GM12878 (cell line): ENCODE measurements at regions not wholly inside any gene's neighbourhood (a gene's known extent, or its start where the extent isn't known, plus 50 kb on each side); places are given as distances from the start of the nearest gene placed in this dataset.

Experiments used
- ATAC-seq: fragments of 200-7000 bp; cut with Tn5 transposase; 3 replicates; pipeline ENCODE4 v1.9.1; 2020; ENCODE audit warnings: mild to moderate bottlenecking, moderate library complexity
- BruUV-seq: library from RNA; stranded (reverse); fragments of 400-500 nt; replicated peaks from 2 replicates; lab custom pipeline; 2021; lab: Mats Ljungman, UMichigan
- CTCF ChIA-PET: fragments of 300-600 bp; sonication (Branson Sonifier 250); formaldehyde crosslinking; extraction: SDS; loops from one replicate; lab custom pipeline; 2021; ENCODE audit warnings: inconsistent platforms; lab: Yijun Ruan, JAX
- POLR2A ChIA-PET: fragments of 350-600 bp; formaldehyde crosslinking; extraction: SDS; loops from one replicate; lab custom pipeline; 2021; ENCODE audit warnings: inconsistent platforms; lab: Charles Lee
- RAD21 ChIA-PET: fragments of 300-600 bp; sonication (Branson Sonifier 250); formaldehyde crosslinking; loops from one replicate; lab custom pipeline; 2023; ENCODE audit warnings: antibody characterized with exemption; ENCODE audit not compliant: unreplicated experiment; lab: Charles Lee
- SMC1A ChIA-PET: fragments of 300-600 bp; sonication (Branson Sonifier 250); formaldehyde crosslinking; loops from one replicate; lab custom pipeline; 2023; ENCODE audit not compliant: unreplicated experiment, uncharacterized antibody; lab: Charles Lee
- DNase-seq: peaks from one replicate; pipeline ENCODE4 v3.0.0-alpha.2; 2011; ENCODE audit warnings: low read depth, low spot score
- FAIRE-seq: peaks from 3 replicates; lab custom pipeline; 2011; peaks lifted over from hg19 to GRCh38; lab: Jason Lieb, UNC
- H2AFZ ChIP-seq: 2 replicates; pipeline ENCODE4 v1.6.0; 2011; ENCODE audit warnings: low read depth, low read length, control low read depth; ENCODE audit not compliant: control insufficient read depth
- H3K27ac ChIP-seq: 2 replicates; pipeline ENCODE4 v1.5.1; 2011; ENCODE audit warnings: control low read depth; ENCODE audit not compliant: control insufficient read depth, insufficient read depth
- H3K27me3 ChIP-seq, 2 experiments: replicated peaks in 1 of 2; 2 replicates each; pipeline versions ENCODE4 v1.6.0 to v1.6.1; 2011; ENCODE audit warnings: low read length in 1 of 2; ENCODE audit not compliant: control insufficient read depth in 2 of 2, insufficient read depth in 2 of 2
- H3K36me3 ChIP-seq, 2 experiments: 2 replicates each; pipeline ENCODE4 v1.5.1; 2011; ENCODE audit warnings: low read length in 1 of 2; ENCODE audit not compliant: control insufficient read depth in 2 of 2, insufficient read depth in 2 of 2
- H3K4me1 ChIP-seq: 2 replicates; pipeline ENCODE4 v1.6.1; 2011; ENCODE audit warnings: mild to moderate bottlenecking, low read length, moderate library complexity, mixed read lengths; ENCODE audit not compliant: control insufficient read depth, insufficient read depth
- H3K4me2 ChIP-seq: 2 replicates; pipeline ENCODE4 v1.6.0; 2011; ENCODE audit warnings: control low read depth; ENCODE audit not compliant: control insufficient read depth, insufficient read depth
- H3K4me3 ChIP-seq: fragments of 200-600 bp; sonication (generic); 2 replicates; pipeline ENCODE4 v1.5.1; 2016
- H3K79me2 ChIP-seq: 2 replicates; pipeline ENCODE4 v1.6.0; 2011; ENCODE audit warnings: low read length; ENCODE audit not compliant: control insufficient read depth, insufficient read depth
- H3K9ac ChIP-seq: 2 replicates; pipeline ENCODE4 v1.8.0; 2011; ENCODE audit warnings: low read length, control low read depth, mixed read lengths; ENCODE audit not compliant: control insufficient read depth, insufficient read depth
- H3K9me3 ChIP-seq: replicated peaks from 3 replicates; pipeline ENCODE4 v1.5.1; 2011; ENCODE audit warnings: mild to moderate bottlenecking, low read length; ENCODE audit not compliant: control insufficient read depth, insufficient read depth
- H4K20me1 ChIP-seq: 2 replicates; pipeline ENCODE4 v1.6.0; 2011; ENCODE audit not compliant: control insufficient read depth, insufficient read depth
- BACH1 ChIP-seq: fragments of 450-650 bp; IDR thresholded peaks from 2 replicates; pipeline ENCODE4 v1.6.1; 2017; ENCODE audit warnings: mild to moderate bottlenecking, borderline replicate concordance
- CHD2 ChIP-seq: IDR thresholded peaks from 2 replicates; pipeline ENCODE4 v1.6.1; 2011; ENCODE audit warnings: low read depth, low read length, improper control_type of control experiment, borderline replicate concordance
- EP300 ChIP-seq, 2 experiments: fragments of 150-350 bp in 1 of 2; IDR thresholded peaks; 2 replicates each; pipeline ENCODE4 v1.6.1; 2011 to 2012; ENCODE audit warnings: low read depth in 2 of 2, low read length in 2 of 2, borderline replicate concordance in 1 of 2, improper control_type of control experiment in 1 of 2, inconsistent platforms in 1 of 2; ENCODE audit not compliant: control insufficient read depth in 1 of 2
- SIX5 ChIP-seq: IDR thresholded peaks from 2 replicates; pipeline ENCODE4 v1.6.1; 2011; ENCODE audit warnings: mild to moderate bottlenecking, low read depth, low read length, moderate library complexity; ENCODE audit not compliant: severe bottlenecking
- SMAD5 ChIP-seq: IDR thresholded peaks from 2 replicates; pipeline ENCODE4 v1.6.1; 2016; ENCODE audit warnings: antibody characterized with exemption, low read depth
- STAT1 ChIP-seq: fragments of 450-650 bp; conservative IDR thresholded peaks from 2 replicates; pipeline ENCODE4 v1.6.1; 2014; ENCODE audit warnings: antibody characterized with exemption, mild to moderate bottlenecking
- TCF3 ChIP-seq: IDR thresholded peaks from 2 replicates; pipeline ENCODE4 v1.6.1; 2012; ENCODE audit warnings: low read depth, mild to moderate bottlenecking, low read length, borderline replicate concordance; ENCODE audit not compliant: insufficient read depth
- YBX1 ChIP-seq: fragments of 450-650 bp; IDR thresholded peaks from 2 replicates; pipeline ENCODE4 v1.6.1; 2016; ENCODE audit warnings: antibody characterized with exemption
- WGBS: methylation state at CpG from one replicate; pipeline ENCODE4 v1.1.6; 2016; ENCODE audit warnings: low lambda C conversion rate; ENCODE audit not compliant: insufficient replicate concordance, insufficient coverage; ENCODE audit errors: missing lambda C conversion rate; 5-methylcytosine and 5-hydroxymethylcytosine counted together
- in situ Hi-C: fragments of 300-500 bp; cut with MboI; formaldehyde crosslinking; loops from 9 replicates; pipeline ENCODE4 v1.14.3; 2018; ENCODE audit warnings: mixed read lengths
- intact Hi-C: fragments of 100-400 bp; cut with micrococcal nuclease; formaldehyde crosslinking; loops from one replicate; pipeline ENCODE4 v1.14.2; 2022; ENCODE audit not compliant: unreplicated experiment
- TF ChIP-seq, protein P1 (sequence below): fragments of 450-650 bp; IDR thresholded peaks from 2 replicates; pipeline ENCODE4 v1.6.1; 2017; ENCODE audit warnings: mild to moderate bottlenecking, moderate library complexity
- TF ChIP-seq, protein P2 (sequence below): fragments of 450-650 bp; IDR thresholded peaks from 2 replicates; pipeline ENCODE4 v1.6.1; 2016; ENCODE audit warnings: mild to moderate bottlenecking, moderate library complexity, borderline replicate concordance

DNA sequence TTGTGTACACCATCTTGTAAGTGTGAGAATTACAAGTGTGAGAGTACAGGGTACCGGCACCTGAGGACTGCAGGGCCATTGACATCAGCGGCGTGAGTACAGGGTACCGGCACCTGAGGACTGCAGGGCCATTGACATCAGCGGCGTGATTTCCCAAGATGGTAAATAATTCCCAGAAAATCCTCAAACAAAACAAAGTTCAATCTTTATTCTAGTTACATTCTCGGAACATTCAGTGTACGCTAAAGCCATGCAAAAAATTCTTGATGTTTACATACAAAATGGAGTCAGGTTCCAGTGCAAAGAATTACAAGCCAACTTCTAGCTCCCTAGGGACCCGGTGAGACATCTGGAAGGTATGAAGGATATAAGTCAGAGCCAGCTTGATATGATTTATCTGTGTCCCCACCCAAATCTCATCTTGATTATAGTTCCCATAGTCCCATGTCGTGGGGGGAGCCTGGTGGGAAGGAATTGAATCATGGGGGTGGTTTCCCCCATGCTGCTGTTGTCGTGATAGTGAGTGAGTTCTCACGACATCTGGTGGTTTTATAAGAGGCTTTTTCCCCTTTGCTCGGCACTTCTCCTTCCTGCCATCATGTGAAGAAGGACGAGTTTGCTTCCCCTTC lies 172.7 kb downstream of the TTLL2 start:
- H3K36me3 ChIP-seq, result no peaks in the 10 kb centered on the region
- FAIRE-seq, result no peak
- H3K4me1 ChIP-seq, result no peaks in the 10 kb centered on the region
- CTCF ChIA-PET, result interaction anchor here (0.6 kb wide), 1 partner anchor 494 kb away, joined by 3 read pairs; no protein-coding TSS in a partner anchor
- intact Hi-C loops, result no loop called here
- H3K4me2 ChIP-seq, result no peak overlapping the region
- no peak overlapping the region for H3K27ac ChIP-seq
- H3K27me3 ChIP-seq, result no peaks in the 10 kb centered on the region; a peak in 3 of 4 replicates
- no peak for TF ChIP-seq SIX5
- TF ChIP-seq YBX1, result no peak
- TF ChIP-seq STAT1, result no peak
- TF ChIP-seq, protein P1, sequence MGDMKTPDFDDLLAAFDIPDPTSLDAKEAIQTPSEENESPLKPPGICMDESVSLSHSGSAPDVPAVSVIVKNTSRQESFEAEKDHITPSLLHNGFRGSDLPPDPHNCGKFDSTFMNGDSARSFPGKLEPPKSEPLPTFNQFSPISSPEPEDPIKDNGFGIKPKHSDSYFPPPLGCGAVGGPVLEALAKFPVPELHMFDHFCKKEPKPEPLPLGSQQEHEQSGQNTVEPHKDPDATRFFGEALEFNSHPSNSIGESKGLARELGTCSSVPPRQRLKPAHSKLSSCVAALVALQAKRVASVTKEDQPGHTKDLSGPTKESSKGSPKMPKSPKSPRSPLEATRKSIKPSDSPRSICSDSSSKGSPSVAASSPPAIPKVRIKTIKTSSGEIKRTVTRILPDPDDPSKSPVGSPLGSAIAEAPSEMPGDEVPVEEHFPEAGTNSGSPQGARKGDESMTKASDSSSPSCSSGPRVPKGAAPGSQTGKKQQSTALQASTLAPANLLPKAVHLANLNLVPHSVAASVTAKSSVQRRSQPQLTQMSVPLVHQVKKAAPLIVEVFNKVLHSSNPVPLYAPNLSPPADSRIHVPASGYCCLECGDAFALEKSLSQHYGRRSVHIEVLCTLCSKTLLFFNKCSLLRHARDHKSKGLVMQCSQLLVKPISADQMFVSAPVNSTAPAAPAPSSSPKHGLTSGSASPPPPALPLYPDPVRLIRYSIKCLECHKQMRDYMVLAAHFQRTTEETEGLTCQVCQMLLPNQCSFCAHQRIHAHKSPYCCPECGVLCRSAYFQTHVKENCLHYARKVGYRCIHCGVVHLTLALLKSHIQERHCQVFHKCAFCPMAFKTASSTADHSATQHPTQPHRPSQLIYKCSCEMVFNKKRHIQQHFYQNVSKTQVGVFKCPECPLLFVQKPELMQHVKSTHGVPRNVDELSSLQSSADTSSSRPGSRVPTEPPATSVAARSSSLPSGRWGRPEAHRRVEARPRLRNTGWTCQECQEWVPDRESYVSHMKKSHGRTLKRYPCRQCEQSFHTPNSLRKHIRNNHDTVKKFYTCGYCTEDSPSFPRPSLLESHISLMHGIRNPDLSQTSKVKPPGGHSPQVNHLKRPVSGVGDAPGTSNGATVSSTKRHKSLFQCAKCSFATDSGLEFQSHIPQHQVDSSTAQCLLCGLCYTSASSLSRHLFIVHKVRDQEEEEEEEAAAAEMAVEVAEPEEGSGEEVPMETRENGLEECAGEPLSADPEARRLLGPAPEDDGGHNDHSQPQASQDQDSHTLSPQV, result no peak
- TF ChIP-seq, protein P2, sequence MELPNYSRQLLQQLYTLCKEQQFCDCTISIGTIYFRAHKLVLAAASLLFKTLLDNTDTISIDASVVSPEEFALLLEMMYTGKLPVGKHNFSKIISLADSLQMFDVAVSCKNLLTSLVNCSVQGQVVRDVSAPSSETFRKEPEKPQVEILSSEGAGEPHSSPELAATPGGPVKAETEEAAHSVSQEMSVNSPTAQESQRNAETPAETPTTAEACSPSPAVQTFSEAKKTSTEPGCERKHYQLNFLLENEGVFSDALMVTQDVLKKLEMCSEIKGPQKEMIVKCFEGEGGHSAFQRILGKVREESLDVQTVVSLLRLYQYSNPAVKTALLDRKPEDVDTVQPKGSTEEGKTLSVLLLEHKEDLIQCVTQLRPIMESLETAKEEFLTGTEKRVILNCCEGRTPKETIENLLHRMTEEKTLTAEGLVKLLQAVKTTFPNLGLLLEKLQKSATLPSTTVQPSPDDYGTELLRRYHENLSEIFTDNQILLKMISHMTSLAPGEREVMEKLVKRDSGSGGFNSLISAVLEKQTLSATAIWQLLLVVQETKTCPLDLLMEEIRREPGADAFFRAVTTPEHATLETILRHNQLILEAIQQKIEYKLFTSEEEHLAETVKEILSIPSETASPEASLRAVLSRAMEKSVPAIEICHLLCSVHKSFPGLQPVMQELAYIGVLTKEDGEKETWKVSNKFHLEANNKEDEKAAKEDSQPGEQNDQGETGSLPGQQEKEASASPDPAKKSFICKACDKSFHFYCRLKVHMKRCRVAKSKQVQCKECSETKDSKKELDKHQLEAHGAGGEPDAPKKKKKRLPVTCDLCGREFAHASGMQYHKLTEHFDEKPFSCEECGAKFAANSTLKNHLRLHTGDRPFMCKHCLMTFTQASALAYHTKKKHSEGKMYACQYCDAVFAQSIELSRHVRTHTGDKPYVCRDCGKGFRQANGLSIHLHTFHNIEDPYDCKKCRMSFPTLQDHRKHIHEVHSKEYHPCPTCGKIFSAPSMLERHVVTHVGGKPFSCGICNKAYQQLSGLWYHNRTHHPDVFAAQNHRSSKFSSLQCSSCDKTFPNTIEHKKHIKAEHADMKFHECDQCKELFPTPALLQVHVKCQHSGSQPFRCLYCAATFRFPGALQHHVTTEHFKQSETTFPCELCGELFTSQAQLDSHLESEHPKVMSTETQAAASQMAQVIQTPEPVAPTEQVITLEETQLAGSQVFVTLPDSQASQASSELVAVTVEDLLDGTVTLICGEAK, result no peak
- TF ChIP-seq CHD2, result no peak
- no peak for TF ChIP-seq EP300 (IDR thresholded peaks at IDR 0.05; ENCODE audit: borderline replicate concordance in 1 of 2, control insufficient read depth in 1 of 2, low read depth in 2 of 2, low read length in 2 of 2)
- no peak for TF ChIP-seq SMAD5
- no peak for TF ChIP-seq TCF3
- TF ChIP-seq BACH1, result no peak
- H2AFZ ChIP-seq, result no peak overlapping the region
- no peak overlapping the region for H3K9ac ChIP-seq
- RAD21 ChIA-PET, result no interaction called here
- BruUV-seq, result no TSS peak
- SMC1A ChIA-PET, result interaction anchor here (0.5 kb wide), 1 partner anchor 562 kb away, joined by 3 read pairs; no protein-coding TSS in a partner anchor
- POLR2A ChIA-PET, result no interaction called here
- H3K4me3 ChIP-seq, result no peak overlapping the region
- no peaks in the 10 kb centered on the region for H3K9me3 ChIP-seq
- H4K20me1 ChIP-seq, result no peaks in the 10 kb centered on the region
- in situ Hi-C loops, result no loop called here
- 59% methylated on average over 13 of the region's 14 CpGs for WGBS
- no peaks in the 10 kb centered on the region for H3K79me2 ChIP-seq
- no peak for ATAC-seq
- DNase-seq, result no peak
